HG03159 (cell line): ENCODE measurements at regions not wholly inside any gene's neighbourhood (a gene's known extent, or its start where the extent isn't known, plus 50 kb on each side); places are given as distances from the start of the nearest gene placed in this dataset.
"Not testable (repeated sequence)": the region's sequence is repeated elsewhere in the genome, so short reads cannot be mapped to it uniquely, and the experiment has no call there.

ENCODE experiments used
- ATAC-seq: cut with Tn5 transposase; IDR thresholded peaks from one replicate; pipeline ENCODE4 v1.9.1; 2021; ENCODE audit warnings: mild to moderate bottlenecking, moderate library complexity; ENCODE audit not compliant: unreplicated experiment

DNA sequence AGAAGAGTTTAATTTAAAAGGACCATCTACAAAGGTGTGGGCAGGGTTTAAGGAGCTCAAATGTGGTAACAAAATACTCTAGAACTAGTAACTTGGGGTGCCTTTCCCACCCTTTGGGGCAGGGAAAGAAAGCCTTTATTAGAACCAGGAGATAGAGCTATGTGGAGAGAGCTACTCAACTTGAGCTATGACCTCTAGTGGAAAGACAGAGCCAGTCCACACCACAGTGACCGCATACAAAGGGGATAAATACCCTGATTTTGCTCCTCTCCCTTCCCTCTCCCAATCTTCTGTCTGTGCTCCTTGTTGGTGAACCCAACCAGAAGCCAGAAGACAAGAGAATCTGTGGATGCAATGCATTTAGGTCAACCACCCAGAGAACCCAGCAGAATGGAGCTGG, 54.4 kb upstream of the JAK1 start:
- no peak for ATAC-seq

DNA sequence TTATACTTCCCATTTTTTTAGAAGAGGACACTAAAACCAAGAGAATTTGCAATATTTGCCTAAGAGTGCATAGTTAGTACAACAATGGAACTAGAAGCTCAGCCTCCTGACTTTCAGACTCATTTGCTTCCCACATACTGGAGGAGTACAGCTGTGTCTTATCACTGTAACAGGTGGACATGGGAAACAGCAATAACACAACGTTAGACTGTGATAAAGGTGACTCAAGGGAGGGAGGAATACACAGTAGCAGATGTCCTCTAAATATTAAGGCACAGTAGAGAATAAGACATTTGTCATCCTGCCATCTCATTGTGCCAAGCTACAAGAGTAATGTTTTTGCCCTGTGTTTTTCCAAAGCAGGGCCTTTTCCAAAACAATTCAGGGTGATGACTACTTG, 55.4 kb upstream of the JAK1 start:
- ATAC-seq, result no peak

DNA sequence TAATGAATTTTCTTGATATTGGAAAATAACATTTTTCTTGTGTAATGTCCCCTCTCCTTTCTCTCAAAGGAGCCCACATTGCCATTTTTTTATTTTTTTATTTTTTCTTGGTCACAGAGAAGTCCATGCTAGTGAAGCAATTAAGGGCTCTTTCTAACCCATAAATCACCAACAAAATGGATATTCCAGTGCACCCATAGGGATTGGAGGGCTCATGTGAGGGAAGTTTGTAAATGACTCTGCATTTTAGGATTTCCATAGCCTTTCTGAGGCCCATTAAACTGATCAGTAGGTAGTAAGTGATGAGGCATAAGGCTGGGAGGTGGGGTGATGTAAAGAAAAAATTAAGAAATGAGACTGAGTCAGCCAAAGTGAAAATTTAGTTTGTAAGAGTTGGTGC, 55.9 kb upstream of the JAK1 start:
- no peak for ATAC-seq

DNA sequence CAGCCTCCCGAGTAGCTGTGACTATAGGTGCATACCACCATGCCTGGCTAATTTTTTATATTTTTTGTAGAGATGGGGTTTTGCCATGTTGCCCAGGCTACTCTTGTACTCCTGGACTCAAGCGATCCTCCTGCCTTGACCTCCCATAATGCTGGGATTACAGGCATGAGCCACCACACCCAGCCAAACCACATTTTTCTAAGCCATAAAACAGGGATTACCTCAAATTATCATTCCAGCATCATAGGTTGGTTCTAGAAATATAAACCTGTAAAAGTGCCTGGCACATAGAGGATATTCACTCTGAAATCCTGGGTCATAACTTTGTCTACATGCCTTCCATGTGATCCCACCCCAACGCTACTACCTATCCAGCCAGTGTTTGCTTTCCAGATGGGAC, 59.4 kb upstream of the JAK1 start:
- no peak for ATAC-seq

DNA sequence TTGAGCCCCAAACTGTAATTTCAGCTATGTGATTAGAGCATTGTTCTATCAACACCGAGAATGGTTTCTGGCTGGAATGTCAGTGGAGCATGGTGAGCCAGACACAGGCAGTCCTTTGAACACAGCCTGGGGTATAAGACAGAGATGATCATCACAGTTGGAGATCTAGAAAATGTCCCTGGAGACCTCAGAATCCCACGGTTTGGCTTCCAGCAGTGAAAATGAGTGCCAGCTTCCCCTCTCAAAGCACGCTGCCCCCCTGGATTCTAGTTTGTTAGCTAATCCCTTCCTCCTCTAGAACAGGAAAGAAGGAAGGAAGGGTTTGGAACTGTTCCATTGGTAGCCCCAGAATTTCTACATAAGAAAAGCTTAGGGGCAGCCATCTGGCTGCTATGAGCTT, 59.9 kb upstream of the JAK1 start:
- ATAC-seq, result no peak

DNA sequence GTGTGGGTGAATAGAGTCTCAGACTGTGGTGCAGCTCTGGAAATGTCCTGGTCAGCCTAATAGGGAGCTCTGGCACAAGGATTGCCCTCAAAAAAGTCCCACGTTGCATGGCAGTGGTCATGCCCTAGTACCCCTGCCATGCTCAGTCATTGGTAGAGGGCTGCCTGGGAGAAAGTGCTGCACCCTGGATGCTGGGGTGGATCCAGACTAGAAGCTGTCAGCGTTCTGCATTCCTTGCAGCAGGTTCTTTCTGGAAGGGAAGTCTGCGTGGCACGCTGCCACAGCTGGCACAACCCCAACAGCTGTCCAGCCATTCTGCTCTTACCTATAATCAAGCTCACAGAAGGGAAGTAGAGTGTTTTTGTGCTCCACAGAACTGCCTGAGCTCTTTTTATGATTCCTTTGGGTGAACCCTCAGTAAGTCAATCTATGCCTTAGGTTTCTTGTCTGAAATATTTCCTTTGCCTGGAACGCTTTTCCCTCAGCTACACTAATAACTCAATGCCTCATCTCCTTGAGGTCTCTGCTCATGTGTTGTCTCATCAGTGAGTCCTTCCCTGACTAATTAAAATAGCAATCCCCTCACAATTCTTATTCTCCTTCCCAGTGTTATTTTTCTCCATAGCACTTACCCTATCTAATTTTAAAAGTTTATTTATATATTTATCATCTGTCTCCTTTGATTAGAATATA, 61.5 kb upstream of the JAK1 start:
- ATAC-seq, result no peak

DNA sequence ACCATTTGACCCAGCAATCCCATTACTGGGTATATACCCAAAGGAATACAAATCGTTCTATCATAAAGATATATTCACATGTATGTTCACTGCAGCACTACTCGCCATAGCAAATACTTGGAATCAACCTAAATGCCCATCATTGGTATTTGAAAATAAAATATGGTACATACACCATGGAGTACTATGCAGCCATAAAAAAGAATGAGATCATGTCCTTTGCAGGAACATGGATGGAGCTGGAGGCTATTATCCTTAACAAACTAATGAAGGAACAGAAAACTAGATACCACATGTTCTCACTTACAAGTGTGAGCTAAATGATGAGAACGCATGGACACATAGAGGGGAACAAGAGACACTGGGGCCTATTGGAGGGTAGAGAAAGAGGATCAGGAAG, 63.1 kb upstream of the JAK1 start:
- not testable (repeated sequence) for ATAC-seq

DNA sequence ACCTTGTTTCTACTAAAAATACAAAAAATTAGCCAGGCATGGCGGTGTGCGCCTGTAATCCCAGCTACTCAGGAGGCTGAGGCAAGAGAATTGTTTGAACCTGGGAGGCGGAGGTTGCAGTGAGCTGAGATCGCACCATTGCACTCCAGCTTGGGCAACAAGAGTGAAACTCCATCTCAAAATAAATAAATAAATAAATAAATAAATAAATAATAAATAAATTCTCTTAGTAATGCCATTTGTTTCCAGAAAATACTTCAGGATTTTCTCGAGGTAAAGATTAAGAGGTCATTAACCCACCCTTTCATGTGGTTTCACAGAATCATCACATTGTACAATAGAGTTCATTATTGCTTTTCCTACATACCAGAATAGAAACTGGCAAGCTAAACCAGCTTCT, 68.5 kb upstream of the JAK1 start:
- not testable (repeated sequence) for ATAC-seq

DNA sequence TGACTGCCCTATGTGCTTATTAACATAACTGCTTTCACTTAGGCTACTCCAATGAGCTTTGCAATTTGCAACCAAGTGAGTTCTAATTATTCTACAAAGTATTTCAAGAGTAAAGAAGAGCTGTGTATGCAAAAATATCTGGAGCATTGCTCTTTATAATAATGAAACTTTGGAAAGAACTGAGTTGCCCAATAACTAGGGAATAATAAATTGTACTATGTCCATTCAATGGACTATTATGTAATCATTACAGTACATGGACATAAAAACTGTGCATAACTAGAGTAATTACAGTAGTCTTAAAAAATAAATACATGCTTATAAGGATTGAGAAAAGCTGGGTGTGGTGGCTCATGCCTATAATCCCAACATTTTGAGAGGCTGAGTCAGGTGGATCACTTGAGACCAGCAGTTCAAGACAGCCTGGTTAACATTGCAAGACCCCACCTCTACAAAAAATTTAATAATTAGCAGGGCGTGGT, 70.3 kb upstream of the JAK1 start:
- ATAC-seq, result no peak

DNA sequence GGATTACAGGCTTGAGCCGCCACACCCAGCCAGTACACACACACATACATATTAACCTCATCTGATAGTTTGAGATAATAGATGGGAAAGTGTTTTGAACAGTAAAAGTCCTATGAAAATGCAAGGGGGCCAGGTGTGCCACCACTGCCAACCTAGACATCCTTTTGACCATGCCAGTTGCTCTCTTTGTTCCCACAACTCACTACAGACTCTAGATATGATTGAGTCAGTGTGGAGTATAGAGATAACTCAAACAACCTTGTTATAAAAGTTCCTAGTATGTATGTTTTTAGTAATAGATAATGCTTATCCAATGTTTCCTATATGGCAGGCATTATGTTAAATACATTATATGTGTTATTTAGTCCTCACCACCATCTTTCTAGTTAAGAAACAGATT, 72.7 kb upstream of the JAK1 start:
- no peak for ATAC-seq

DNA sequence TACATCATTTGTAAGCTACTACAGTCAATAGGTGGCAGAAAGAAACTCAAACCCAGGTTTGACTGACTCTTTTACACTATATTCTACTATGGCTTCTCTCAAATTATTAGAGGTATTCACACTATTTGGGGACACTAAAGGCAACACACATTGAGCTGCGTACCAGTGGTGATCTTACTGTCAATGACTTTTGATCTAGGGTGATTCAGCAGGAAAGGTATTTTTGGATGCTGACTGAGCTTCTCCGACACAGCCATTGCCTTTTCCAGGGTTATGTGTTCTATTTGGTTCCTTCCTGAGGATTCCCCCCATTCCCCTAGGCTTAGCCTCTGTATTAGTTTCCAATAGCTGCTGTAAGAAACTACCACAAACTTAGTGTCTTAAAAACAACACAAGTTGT, 73.2 kb upstream of the JAK1 start:
- no peak for ATAC-seq

DNA sequence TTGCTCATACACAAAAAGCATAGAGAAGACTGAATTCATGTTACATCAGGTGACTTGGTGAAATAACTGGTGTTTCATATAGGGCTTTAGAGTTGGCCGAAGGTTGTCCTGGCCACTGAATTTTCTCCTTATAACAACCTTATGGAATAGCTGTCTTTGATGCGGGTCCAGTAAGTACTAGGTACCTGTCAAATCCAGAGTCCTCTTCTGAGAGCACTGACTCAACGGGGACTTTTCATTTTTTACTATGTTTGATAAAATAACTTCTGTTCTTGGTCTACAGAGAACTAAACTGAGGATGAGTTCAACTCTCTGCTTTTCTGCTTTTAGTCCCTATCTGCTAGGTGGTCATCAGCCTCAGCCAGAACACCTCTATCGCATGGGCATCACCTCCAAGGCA, 76.1 kb upstream of the JAK1 start:
- no peak for ATAC-seq

DNA sequence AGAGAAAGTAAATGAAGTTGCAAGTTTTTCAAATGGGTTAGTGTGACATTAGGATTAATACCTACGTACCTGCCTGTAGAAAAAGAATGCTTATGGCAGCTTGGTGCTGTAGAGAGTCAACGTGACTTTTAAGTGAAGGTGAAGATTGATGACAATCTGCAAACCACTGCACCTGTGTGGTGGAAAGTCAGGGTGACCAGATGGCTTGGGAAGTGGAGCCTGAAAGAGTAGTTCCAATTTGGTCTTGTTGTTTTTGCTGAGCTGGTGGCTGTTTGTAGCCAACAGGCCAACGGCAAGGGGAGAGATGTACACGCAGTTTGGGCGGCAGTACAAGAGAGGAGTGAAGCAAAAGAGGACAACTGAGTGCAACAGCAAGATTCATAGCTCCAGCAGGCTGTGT, 78.1 kb upstream of the JAK1 start:
- no peak for ATAC-seq

DNA sequence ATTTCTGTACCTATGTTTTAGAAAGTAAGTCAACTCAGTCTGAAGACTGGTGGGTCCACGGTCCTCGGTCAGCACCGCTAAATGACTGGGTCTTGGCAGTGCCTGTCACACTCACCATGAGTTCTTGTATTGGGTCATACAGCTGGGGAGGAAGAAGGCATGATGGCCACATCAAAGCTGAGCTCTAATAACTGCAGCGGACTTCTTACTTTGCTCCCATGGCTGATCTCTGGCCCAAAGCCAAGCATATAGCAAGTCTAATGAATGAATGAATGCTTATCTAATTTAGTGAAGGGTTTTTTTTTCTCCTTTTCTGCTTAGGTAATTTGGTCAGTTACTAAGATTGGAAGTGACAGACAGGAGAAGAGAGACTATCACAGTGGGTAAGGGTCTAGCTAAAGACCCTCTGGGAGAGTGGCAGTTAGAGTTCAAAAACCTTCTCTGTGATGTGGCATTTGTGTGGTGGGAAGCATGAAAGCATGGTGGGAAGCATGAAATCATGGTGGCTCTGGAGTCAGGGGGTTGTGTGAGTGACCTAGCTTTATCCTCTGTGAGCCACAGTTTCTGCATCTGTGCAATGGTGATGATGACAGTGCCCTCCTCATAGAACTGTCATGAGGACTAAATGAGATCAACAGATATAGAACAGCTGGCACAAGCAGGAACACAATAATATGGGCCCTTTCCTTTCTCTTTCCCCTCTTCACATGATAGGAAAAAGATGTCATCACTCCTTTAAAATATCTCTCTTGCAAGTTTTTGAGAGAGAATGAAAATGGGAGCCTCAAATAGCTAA, 78.9 kb upstream of the JAK1 start:
- ATAC-seq, result no peak

DNA sequence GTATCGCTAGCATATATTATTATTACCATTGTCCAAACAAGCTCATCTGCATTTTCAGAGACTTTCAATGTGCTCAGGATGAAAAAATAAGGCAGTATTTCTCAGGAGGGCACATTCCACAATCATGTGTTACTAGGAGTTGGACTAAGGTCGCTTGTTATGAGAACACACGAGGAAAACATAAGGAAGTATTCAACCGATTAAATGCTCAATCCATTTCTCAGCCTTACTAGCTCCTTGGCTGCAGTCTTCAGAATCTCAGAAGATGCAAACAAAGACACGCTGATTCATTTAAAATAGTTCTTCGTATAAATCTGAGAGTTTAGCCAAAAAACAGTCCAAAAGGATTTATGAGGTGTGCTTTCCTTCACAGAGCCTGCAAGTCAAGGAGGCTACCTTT, 82.0 kb upstream of the JAK1 start:
- ATAC-seq, result no peak

DNA sequence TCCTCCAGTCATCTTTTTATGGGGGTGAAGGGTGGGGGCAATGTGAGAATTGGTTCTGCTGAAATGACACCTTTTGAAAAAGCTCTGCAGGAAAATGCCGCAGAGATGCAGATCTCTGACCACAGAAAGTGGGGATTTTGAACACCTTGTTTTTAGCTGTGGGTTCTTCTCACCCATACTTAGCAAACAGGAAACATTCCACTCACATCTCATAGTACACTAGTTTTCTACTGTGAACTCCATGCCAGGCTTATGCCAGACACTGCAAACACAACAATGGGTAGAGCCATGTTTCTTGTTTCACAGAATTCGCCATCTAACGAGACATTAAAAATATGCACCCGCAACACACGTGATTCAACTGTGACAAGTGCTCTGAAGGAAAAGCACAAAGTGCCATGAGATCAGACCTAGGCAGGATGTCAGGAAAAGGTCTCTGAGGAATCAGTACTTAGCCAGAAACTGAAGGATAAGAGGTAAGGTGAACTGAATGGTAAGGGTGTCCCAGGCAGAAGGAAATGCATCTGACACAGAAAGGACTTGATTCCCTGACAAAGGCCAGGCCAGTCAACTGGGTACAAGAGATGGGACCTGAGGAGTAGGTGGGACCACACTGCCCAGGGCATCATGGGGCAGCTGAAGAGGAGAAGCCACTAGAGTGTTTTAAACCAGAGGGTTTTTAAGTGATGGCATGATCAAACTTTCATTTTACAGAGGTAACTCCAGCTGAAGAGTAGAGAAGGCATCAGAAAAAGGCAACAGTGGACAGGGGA, 83.8 kb upstream of the JAK1 start:
- no peak for ATAC-seq

DNA sequence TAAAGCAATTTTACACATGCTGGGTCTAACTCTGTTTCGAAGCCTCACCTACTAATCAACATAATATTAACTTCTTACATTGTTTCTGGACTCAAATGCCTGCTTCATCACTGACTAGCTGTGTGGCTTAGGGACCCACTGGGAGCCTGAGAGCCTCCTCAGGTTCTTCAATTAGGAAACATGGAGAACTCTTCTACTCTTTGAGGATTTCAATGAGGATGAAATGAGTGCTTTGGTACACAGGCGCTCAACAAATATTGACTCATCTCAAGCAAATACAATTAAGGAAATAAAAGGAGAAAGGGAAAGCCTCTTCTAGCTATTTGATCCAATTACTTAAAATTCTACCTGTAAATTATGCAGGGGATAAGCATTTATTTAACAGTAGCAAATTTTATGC, 84.4 kb upstream of the JAK1 start:
- no peak for ATAC-seq

DNA sequence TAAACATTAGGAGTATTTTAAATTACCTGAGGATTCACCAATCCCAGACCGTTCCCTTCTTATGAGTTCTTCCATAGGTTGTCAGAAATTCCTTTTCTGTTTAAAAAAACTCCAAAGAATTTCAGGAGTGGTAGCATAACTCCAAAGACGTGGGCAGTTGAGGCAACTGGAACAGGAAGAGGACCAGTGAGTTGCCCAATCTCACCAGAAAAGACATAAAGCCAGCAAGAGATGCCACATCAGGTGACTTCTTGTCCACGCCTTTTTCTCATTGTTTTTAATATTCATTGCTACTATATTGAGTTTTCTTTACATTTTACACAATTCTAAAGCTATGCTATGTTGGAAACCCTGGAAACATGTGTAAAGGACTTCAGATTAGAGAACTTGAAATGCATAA, 88.1 kb upstream of the JAK1 start:
- ATAC-seq, result no peak

DNA sequence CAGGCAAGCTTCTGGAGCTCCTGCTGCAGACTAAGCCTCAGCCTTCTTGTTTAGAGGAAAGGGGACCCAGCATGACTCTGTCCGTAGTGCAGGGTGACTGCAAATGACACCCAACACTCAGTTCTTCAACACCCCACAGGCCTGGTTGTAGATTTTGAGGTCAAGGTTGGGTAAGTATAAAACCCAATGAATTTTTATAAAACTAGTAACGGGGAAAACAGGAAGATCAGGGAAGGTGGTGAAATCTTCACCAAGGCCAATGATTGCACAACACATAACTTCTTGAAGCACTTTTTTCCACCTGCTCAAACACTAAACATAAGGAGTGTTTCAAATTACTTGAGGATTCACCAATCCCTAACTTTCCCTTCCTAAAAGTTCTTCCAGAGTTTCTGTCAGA, 89.4 kb upstream of the JAK1 start:
- ATAC-seq, result no peak

DNA sequence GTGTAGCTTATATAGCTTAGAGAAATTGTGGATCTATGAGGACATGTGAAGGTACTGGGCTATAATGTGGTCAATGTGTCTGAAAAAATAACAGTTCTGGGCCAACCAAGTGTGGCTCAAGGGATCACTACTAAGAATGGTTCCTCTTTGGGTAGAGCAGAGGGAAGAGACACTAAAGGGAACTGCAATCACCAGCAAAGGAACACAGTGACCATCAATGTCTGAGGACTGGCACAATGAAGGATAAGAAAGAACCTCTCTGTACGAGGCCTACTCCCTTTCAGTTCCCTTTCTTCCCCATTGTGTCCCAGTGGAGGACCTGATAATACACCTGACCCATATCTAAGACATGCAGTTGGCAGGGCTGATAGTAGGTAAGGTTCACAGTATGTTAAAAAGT, 89.9 kb upstream of the JAK1 start:
- ATAC-seq, result no peak

DNA sequence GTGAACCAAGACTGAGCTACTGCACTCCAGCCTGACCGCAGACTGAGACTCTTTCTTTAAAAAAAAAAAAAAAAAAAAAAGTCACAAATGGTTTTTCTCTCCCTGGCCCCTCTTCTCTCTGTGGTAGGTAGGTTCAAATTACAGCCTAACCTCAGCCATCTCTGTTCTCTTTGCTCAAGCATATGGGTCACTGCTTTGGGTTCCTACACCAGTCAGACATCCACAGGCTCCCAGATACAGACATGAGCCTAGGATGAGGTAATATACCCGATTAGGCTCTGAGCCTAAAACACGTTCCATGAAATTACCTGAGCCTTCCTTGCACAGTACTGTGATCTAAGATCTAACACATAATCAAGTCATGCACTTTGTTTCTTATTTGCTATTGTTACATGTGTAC, 90.5 kb upstream of the JAK1 start:
- ATAC-seq, result no peak
